Heart left ventricle (tissue), 13 donors: ENCODE measurements at regions not wholly inside any gene's neighbourhood (a gene's known extent, or its start where the extent isn't known, plus 50 kb on each side); places are given as distances from the start of the nearest gene placed in this dataset.

ENCODE experiments used
- POLR2A ChIP-seq, 2 donors: fragments of 450-650 bp; IDR thresholded peaks; one replicate each; pipeline ENCODE4 v1.6.1; 2017; ENCODE audit warnings: antibody characterized with exemption in 2 of 2, mild to moderate bottlenecking in 2 of 2, moderate library complexity in 2 of 2
- TF ChIP-seq, protein P1 (sequence below), 12 donors: fragments of 200-600 bp; sonication (generic) in 4 of 12; IDR thresholded peaks; one replicate each; pipeline versions ENCODE4 v1.5.0 to v1.8.0; 2018 to 2022; ENCODE audit warnings: antibody characterized with exemption in 12 of 12, mild to moderate bottlenecking in 5 of 12
- donor health status: ischemic (EF 13 %, LVEDD 7.1; RV severe dilation, severe dysfunction).
- donor health status: DM: no; HTN: yes; CAD: no.
- donor health status: DM: no; HTN: no; CAD: no.
- donor health status: ischemic (EF 25% LVEDD 6.9; RV normal size, moderate dysfunction).
- donor health status: ischemic (EF 25% LVEDD 5.7; RV mildly dilated, moderate dysfunction).
- donor health status: ischemic (EF 35%, LVEDD 5.7; RV mildly dilated, moderate dysfunction).
- donor health status: nonischemic (EF 11% LVEDD 7.7; RV severe dilation, severe dysfunction).
- donor health status: DM: yes; HTN: yes; CAD: no.
- donor health status: PGD.
- donor health status: ischemic (EF 29% LVEDD 5.4; RV normal size, mild dysfunction).
- donor health status: nonischemic (EF 23%, LVEDD 6.1; RV moderate dilation, normal function).

DNA sequence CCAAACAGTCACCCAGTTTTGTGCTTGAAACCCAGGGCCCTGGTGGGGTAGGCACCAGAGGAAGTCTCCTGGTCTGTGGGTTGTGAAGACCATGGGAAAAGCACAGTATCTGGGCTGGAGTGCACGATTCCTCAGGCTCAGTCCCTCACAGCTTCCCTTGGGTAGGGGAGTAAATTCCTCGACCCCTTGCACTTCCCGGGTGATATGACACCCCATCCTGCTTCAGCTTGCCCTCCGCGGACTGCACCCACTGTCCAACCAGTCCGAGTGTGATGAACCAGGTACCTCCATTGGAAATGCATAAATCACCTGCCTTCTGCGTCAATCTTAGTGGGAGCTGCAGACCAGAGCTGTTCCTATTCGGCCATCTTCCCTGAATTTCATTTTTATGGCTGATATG, 133.9 kb upstream of the KCTD3 start:
- TF ChIP-seq, protein P1, sequence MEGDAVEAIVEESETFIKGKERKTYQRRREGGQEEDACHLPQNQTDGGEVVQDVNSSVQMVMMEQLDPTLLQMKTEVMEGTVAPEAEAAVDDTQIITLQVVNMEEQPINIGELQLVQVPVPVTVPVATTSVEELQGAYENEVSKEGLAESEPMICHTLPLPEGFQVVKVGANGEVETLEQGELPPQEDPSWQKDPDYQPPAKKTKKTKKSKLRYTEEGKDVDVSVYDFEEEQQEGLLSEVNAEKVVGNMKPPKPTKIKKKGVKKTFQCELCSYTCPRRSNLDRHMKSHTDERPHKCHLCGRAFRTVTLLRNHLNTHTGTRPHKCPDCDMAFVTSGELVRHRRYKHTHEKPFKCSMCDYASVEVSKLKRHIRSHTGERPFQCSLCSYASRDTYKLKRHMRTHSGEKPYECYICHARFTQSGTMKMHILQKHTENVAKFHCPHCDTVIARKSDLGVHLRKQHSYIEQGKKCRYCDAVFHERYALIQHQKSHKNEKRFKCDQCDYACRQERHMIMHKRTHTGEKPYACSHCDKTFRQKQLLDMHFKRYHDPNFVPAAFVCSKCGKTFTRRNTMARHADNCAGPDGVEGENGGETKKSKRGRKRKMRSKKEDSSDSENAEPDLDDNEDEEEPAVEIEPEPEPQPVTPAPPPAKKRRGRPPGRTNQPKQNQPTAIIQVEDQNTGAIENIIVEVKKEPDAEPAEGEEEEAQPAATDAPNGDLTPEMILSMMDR (IDR thresholded peaks at IDR 0.05): no peak
- TF ChIP-seq POLR2A (IDR thresholded peaks at IDR 0.05): no peak
